Upper lobe of left lung (tissue), 4 donors: ENCODE measurements at regions not wholly inside any gene's neighbourhood (a gene's known extent, or its start where the extent isn't known, plus 50 kb on each side); places are given as distances from the start of the nearest gene placed in this dataset.

Experiments
- EP300 ChIP-seq, 4 donors: sonication (generic); formaldehyde crosslinking; IDR thresholded peaks; one replicate each; pipeline ENCODE4 v1.5.1; 2017; ENCODE audit warnings: antibody characterized with exemption in 4 of 4, control low read depth in 2 of 4
- POLR2A ChIP-seq, 4 donors: fragments of 450-650 bp; IDR thresholded peaks; one replicate each; pipeline ENCODE4 v1.5.1; 2016 to 2017; ENCODE audit warnings: antibody characterized with exemption in 4 of 4, mild to moderate bottlenecking in 2 of 4
- POLR2AphosphoS5 ChIP-seq, 2 donors: sonication (generic); formaldehyde crosslinking; IDR thresholded peaks; one replicate each; pipeline ENCODE4 v1.5.1; 2017; ENCODE audit warnings: antibody characterized with exemption in 2 of 2
- TF ChIP-seq, protein P1 (sequence below), 6 experiments: fragments of 450-650 bp in 4 of 6; fragments of 200-600 bp in 2 of 6; sonication (generic) in 2 of 6; IDR thresholded peaks; one replicate each; pipeline ENCODE4 v1.5.1; 2016 to 2019; ENCODE audit warnings: antibody characterized with exemption in 6 of 6

DNA sequence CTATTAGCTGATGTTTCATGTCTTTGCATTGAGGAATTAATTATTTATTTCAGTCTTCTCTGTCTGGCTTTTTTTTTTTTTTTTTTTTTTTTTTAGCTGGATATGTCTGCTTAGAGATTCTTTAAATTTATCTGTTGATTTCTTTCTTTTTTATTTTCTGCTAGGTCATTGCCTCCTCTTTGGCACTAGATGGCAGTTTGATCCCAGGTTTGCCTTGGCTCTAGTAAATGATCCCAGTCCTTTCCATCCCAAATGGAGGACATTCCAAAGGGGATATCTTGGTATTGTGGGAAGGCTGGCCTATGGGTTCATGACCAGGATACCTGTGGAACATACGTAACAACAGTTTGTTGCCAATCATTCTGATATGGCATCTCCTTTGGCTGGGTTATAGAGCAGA lies 339.5 kb upstream of the GCFC2 start:
- TF ChIP-seq POLR2A (IDR thresholded peaks at IDR 0.05) = no peak
- TF ChIP-seq, protein P1, sequence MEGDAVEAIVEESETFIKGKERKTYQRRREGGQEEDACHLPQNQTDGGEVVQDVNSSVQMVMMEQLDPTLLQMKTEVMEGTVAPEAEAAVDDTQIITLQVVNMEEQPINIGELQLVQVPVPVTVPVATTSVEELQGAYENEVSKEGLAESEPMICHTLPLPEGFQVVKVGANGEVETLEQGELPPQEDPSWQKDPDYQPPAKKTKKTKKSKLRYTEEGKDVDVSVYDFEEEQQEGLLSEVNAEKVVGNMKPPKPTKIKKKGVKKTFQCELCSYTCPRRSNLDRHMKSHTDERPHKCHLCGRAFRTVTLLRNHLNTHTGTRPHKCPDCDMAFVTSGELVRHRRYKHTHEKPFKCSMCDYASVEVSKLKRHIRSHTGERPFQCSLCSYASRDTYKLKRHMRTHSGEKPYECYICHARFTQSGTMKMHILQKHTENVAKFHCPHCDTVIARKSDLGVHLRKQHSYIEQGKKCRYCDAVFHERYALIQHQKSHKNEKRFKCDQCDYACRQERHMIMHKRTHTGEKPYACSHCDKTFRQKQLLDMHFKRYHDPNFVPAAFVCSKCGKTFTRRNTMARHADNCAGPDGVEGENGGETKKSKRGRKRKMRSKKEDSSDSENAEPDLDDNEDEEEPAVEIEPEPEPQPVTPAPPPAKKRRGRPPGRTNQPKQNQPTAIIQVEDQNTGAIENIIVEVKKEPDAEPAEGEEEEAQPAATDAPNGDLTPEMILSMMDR (IDR thresholded peaks at IDR 0.05) = no peak
- no peak for TF ChIP-seq POLR2AphosphoS5 (IDR thresholded peaks at IDR 0.05)
- TF ChIP-seq EP300 (IDR thresholded peaks at IDR 0.05) = no peak
